ENCODE measurements at regions not wholly inside any gene's neighbourhood (a gene's known extent, or its start where the extent isn't known, plus 50 kb on each side); places are given as distances from the start of the nearest gene placed in this dataset.

DNA sequence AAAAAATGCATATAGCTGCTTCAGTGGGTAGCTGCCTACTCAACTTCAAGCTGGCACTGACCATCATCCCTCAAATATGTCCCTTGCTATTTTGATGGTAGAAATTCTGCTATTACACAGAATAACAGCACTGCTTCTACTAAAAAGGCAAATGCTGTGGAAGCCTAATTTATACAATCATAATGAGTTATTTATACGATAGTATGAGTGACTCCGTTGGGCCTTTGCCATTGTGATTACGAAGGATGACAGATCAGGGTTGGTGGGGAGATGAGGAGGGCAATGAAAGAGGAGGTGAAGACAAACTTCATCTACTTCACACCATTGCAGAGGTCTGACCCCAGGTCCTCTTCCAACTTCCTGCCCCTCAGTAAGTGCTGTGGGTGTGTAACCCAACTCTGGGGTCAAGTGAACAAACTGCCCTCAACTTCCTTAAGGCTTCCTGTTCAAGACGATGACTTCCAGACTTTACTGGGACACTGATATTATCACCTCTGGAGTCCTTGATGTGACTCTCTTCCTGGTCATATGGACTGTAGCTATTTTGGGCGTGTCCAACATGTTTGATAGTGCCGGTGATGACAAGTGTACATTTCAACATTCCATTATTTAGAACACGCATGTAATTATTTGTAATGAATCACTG lies 74.1 kb upstream of the RPS23 start:
- DNase-seq, result no peak
- no peaks in the 10 kb centered on the region for H3K27me3 Mint-ChIP-seq
- H3K4me3 Mint-ChIP-seq, result no peak overlapping the region
- no peak overlapping the region for H3K27ac Mint-ChIP-seq
- H3K36me3 Mint-ChIP-seq, result no peaks in the 10 kb centered on the region
- H3K9me3 Mint-ChIP-seq, result no peaks in the 10 kb centered on the region
- H3K4me1 Mint-ChIP-seq, result peaks cover 6% of the 10 kb centered on the region

DNA sequence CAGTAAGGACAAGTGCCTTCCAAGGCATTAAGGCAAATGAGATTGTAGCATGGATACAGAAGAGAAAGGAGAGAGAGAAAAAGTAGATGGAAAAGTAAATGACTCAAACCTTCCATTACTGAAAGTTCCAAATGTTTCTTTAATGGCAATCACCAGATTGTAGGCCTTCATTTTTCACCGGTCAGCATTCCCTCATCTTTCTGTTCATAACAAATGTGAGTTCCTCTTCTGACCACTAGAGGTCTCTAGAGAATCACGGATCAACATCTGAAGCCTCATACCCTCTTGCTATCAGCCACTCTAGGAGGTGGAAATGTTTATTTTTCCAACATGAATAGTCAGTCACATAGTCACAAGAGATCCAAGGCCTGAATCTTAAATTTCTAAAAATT lies 73.6 kb upstream of the RPS23 start:
- Mint-ChIP-seq H3K4me3 (no peak overlapping the region), H3K36me3 (no peaks in the 10 kb centered on the region), H3K4me1 (peaks cover 2% of the 10 kb centered on the region), H3K27ac (no peak overlapping the region), H3K9me3 (no peaks in the 10 kb centered on the region), H3K27me3 (no peaks in the 10 kb centered on the region)
- DNase-seq, result no peak

DNA sequence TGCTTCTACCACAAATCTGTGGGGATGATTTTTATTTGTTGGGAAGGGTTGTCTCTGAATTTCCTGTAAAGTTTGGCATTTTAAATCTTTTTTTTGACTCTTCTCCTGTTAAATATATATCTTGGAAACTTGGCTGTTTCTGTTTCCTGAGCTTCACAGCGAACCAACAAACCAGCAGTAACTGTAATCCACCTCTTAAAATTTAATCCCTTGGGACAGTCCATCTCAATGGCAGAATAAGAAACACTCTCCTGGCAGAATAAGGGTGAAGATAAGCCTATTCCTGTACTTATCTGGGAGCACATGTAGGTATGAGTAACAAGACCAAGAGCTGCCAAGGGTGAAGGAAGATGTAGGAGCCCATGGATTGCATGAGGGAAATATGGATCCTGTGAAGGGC lies 73.1 kb upstream of the RPS23 start:
- H3K27ac Mint-ChIP-seq, result no peak overlapping the region
- no peak for DNase-seq
- H3K27me3 Mint-ChIP-seq, result no peaks in the 10 kb centered on the region
- H3K36me3 Mint-ChIP-seq, result no peaks in the 10 kb centered on the region
- H3K4me1 Mint-ChIP-seq, result no peaks in the 10 kb centered on the region
- H3K4me3 Mint-ChIP-seq, result no peak overlapping the region
- no peaks in the 10 kb centered on the region for H3K9me3 Mint-ChIP-seq

DNA sequence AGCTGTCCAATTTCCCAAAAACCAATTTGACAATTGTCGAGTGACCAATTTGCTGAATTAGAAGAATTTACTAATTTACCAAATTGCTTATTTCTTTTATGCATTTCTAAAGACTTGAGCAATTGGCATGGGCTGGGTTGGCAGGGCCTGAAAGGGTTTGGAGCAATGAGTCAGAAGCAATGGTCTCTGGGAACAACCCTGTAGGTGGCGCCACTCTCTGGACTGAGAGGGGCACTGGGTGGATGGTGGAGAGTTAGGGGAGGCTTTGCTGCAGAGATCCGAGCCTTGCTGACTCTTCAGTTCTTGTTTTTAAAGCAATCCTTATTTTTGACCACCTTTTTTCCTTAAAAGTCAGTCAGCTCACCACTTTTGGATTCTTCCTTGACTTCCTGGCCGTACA lies 71.5 kb upstream of the RPS23 start:
- peaks cover 4% of the 10 kb centered on the region for H3K27me3 Mint-ChIP-seq
- no peak overlapping the region for H3K27ac Mint-ChIP-seq
- no peak overlapping the region for H3K4me3 Mint-ChIP-seq
- no peaks in the 10 kb centered on the region for H3K36me3 Mint-ChIP-seq
- no peaks in the 10 kb centered on the region for H3K4me1 Mint-ChIP-seq
- H3K9me3 Mint-ChIP-seq, result no peaks in the 10 kb centered on the region
- peak; percentile 39 for DNase-seq

DNA sequence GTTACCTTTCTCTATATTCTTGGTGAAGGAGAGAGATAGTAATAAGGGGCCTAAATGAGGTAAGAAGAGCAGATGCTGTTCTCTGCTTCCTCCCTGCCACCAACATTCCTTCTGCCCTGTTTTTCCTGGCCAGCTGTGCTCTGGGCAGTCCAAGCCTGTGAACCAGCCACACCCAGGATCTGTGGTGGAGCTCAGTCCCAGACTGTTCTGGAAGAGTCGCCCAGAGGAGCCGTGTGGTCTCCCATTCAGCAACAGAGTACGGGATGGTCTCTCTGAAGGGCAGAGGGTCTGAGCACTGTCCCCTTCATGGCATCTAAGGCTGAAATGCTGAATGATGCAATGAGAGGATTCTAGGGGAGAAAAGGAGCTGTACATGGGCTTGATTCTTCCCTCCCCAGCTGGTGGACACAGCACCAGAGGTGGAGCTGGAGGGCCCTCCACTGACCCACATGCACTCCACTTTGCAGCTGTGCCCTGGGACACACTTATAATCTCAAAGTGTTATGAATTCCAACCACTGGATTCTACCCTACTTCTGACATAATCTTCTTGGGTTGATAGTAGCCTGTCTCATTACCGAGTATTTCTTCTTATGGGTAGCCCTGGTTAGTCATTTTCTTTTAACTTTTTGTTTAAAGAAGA lies 70.8 kb upstream of the RPS23 start:
- Mint-ChIP-seq H3K4me3 (no peak overlapping the region), H3K4me1 (no peaks in the 10 kb centered on the region), H3K36me3 (no peaks in the 10 kb centered on the region), H3K27ac (no peak overlapping the region), H3K9me3 (no peaks in the 10 kb centered on the region), H3K27me3 (peaks cover 4% of the 10 kb centered on the region)
- DNase-seq, result no peak

DNA sequence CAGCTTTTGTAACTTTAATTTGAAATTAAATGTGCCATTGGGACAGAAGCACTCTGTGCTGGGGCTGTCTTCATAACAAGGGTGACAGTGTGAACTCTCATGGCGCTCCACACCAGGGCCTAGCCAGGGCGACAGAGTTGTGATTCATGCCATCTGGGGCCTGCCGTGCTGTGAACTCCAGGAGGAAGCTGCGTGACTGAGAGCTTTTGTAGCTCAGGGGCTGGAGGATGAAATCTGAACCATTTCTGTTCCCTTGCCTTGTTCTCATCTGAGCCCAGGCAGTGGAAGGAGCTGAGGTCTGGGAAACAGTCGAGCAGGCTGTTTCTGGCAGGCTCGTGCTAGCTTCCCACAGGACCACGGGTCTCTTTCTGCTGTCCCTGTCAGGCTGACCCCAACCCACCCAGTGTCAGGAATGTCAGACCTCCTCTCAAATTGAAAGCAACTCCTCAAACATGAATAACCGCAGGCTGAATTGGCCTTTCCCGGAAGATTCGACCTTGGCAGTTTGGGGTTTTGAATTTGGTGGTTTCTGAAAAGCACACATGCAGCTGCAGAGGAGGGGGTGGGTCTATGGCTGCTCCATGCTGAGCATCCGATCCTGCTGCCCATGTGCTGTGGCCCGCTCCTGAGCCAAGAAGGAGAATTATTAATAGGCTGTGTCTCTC lies 69.2 kb upstream of the RPS23 start:
- Mint-ChIP-seq H3K9me3 (no peaks in the 10 kb centered on the region), H3K27ac (no peak overlapping the region), H3K27me3 (peaks cover 7% of the 10 kb centered on the region), H3K4me1 (no peaks in the 10 kb centered on the region), H3K36me3 (no peaks in the 10 kb centered on the region), H3K4me3 (no peak overlapping the region)
- no peak for DNase-seq

DNA sequence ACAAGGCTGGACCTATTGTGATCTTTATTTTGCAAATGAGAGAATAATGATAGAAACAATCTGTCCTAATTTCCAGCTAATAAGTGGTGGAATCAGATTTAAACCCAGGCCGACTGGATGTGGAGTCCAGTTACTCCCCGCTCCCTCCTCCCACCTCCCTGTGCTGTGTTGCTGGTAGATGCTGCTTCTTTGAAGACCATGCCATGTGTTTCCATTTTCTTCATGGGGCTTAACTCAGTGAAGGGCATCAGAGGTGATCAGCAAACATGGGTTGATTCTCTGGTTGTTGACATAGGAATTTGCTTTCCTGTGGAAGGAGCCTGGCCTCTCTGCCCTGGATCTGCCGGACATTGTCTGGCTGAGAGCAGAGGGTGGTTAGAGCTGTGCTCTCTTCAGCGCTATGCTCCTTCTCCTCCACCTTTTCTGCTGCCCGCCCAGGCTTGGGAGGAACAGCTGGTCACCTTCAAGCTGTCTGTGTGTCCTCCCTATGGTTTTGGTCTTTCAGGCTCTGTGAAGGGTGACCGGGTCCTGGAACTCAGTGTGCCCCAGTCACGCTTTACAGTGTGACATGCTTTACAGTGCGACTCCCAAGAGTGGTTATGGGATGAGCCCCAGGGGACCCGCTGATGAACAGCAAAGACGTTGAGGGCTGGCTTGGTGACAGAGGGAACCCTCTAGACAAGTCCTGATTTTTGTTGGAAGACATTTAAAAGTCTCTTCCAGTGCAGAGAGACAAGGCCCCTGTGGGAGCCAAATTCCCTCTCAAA lies 68.4 kb upstream of the RPS23 start:
- Mint-ChIP-seq H3K36me3 (no peaks in the 10 kb centered on the region), H3K4me3 (no peak overlapping the region), H3K27ac (no peak overlapping the region), H3K27me3 (peaks cover 7% of the 10 kb centered on the region), H3K9me3 (no peaks in the 10 kb centered on the region), H3K4me1 (no peaks in the 10 kb centered on the region)
- no peak for DNase-seq

DNA sequence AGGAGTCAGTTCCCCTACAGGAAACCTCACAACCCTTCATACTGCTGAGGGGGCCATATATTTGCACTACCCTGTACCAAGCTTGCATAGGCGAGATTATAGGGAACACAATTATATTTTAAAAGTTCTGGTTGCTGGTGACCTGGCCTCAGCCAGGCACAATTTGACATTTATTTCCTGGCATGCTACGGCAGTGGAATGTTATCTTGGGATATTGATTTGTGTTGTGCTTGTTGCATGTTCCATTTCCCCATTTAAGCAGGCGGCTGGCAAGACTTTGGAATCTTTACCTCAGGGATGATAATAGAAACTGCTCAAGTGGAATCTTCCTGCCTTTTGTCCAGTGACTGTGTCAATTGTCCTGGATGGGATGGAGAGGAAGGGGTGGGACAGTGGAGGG lies 67.0 kb upstream of the RPS23 start:
- no peak overlapping the region for H3K27ac Mint-ChIP-seq
- peaks cover 6% of the 10 kb centered on the region for H3K4me1 Mint-ChIP-seq

DNA sequence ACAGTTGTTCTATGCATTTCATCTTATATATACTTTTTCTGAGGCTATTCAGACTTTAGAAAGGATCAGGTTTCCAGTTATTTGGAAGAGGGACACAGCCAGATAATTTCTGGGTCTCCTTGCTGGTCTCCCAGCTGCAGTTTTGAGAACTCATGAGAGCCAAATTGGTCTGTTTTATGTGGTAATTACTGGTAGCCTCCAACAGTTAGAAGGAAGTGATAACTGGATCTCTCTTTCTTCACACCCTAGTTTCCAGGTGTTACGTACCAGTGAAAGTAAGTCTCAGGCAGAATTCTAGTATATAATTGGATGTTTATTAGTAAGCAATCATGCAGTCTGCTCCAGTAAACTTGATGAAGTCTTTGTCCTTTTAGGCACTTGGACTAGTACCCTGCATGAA lies 63.2 kb upstream of the RPS23 start:
- Mint-ChIP-seq H3K27ac (no peak overlapping the region), H3K9me3 (no peaks in the 10 kb centered on the region), H3K4me3 (no peak overlapping the region), H3K36me3 (no peaks in the 10 kb centered on the region), H3K27me3 (peaks cover 10% of the 10 kb centered on the region), H3K4me1 (peaks cover 6% of the 10 kb centered on the region)
- DNase-seq, result no peak

More for the DNA sequence above, 67.0 kb upstream of the RPS23 start:
- no peaks in the 10 kb centered on the region for H3K36me3 Mint-ChIP-seq
- no peak for DNase-seq
- H3K27me3 Mint-ChIP-seq, result peaks cover 7% of the 10 kb centered on the region
- H3K4me3 Mint-ChIP-seq, result no peak overlapping the region
- no peaks in the 10 kb centered on the region for H3K9me3 Mint-ChIP-seq

DNA sequence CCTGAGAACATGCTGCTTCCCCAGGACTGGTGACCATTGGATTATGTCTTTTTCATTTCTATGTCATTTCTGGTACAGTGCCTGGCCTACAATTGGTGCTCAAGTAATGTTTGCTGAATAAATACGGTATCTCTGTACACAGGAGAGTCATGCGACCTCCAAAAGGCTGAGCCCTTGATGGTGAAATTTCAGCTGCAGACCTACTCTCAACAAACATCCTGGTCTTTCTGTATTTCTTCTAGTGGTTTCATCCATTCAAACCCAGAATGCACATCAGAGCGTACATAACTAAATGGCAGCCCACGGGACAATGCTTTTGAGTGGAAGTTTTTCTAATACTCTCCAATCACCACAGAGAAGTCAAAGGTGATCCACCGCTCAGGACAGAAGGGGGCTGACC lies 62.6 kb upstream of the RPS23 start:
- Mint-ChIP-seq H3K36me3 (no peaks in the 10 kb centered on the region), H3K4me3 (no peak overlapping the region), H3K27me3 (peaks cover 10% of the 10 kb centered on the region), H3K4me1 (peaks cover 6% of the 10 kb centered on the region), H3K9me3 (no peaks in the 10 kb centered on the region), H3K27ac (no peak overlapping the region)
- DNase-seq, result no peak

DNA sequence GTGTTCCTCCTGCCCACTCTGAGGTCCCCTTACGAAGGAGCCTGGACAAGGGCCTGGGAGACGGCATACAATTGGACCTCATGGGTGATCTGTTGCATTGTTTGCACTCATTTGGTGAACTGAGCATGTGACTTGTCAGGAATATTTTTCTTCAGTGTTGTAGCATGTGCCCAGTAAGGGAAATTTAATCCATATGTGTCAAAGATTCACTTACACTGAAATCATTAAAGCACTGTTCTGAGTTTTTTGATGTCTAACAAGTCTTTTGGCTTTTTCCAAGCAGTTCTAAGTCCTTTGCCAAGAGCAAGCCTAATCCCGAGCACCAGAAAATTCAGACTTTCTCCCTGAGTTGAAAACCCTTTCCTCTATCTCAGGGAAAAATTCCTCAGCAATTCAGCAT lies 61.6 kb upstream of the RPS23 start:
- Mint-ChIP-seq H3K4me3 (no peak overlapping the region), H3K36me3 (no peaks in the 10 kb centered on the region), H3K9me3 (no peaks in the 10 kb centered on the region), H3K27ac (no peak overlapping the region), H3K27me3 (peaks cover 7% of the 10 kb centered on the region), H3K4me1 (peaks cover 6% of the 10 kb centered on the region)
- DNase-seq, result no peak

DNA sequence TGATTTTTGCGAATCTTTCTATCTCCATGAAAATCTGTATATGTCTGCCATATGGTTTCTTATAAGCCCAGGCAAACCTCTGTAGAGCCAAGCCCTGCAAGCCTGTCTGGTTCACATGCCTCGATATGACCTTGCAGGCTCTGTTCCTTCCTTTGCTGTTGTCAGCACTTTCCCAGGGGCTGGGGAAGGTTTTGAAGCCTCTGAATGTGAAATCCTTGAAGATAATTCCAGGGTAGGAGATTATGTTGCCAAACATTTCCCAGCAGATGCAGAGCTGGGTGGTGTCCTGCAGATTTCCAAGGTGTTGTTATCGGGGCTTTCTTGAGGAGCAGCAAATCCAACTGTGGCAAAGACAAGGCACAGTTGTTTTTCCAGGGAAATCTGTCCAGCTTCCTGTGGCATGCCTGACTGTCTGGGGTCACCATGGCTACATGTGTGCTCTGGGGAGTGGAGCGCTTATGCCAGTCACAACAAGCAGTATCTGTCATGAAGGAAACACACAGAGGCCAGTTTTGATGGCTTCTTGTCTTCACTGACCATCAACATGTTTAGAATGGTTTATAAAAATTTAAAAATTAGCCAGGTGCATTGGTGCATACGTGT lies 60.7 kb upstream of the RPS23 start:
- Mint-ChIP-seq H3K4me1 (peaks cover 6% of the 10 kb centered on the region), H3K27me3 (peaks cover 5% of the 10 kb centered on the region), H3K4me3 (no peak overlapping the region), H3K9me3 (no peaks in the 10 kb centered on the region), H3K27ac (no peak overlapping the region), H3K36me3 (no peaks in the 10 kb centered on the region)
- no peak for DNase-seq

DNA sequence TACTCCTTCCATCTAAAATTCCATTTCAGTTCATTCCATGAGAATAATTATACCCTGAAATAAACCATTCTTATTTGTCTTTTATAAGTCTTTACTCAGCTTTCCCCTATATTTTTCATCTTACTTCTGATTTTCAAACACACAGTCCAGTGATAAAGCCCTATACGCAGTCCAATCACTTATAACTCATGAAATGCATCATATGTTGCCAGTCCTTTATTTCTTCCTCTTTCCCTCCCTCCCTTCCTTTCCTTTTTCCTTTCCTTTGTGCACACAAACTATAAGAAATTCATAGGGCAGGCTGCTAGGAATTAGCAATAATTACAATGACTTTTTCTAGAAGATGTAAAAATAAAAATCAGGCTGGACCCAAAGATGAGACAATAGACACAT lies 58.8 kb upstream of the RPS23 start:
- H3K4me3 Mint-ChIP-seq, result no peak overlapping the region

DNA sequence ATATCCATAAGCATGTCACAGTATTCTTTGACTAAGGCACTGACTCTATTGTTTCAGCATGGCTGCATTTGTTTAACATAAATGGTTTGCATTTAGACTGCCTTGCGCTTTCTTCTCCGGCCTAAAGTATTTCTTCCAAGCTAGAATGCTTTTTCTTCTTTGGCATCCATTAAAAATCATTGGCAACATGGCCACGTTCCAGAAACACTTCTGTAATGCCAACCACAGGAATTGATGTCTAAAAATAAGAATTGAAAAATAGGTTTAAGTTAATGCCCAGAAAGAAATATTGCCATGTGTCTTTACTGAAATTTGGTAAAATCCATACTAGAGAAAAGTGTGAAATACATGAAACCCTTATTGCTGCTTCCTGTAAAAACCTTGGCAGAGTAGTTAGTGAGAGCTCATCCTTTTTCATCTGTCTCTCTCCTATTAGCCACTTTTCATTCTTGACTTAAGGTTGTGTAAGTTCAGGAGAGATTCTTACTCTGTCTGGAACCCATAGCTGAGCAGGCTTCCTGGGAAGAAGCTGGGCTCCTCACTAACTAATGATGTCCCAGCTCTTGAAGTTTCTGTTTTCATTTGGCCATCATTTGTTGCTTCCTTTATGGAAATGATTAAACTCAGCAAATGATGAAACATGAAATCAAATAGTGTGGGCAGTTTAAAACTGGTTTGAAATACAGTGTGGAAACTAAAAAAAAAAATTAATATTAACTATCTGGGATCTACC lies 58.2 kb upstream of the RPS23 start:
- Mint-ChIP-seq H3K4me3 (no peak overlapping the region), H3K4me1 (peaks cover 4% of the 10 kb centered on the region), H3K36me3 (no peaks in the 10 kb centered on the region), H3K27me3 (peaks cover 3% of the 10 kb centered on the region), H3K9me3 (no peaks in the 10 kb centered on the region), H3K27ac (no peak overlapping the region)
- no peak for DNase-seq

More for the DNA sequence above, 58.8 kb upstream of the RPS23 start:
- Mint-ChIP-seq H3K36me3 (no peaks in the 10 kb centered on the region), H3K27me3 (peaks cover 3% of the 10 kb centered on the region), H3K4me1 (peaks cover 6% of the 10 kb centered on the region), H3K9me3 (no peaks in the 10 kb centered on the region), H3K27ac (no peak overlapping the region)
- no peak for DNase-seq
